CD4-positive, alpha-beta T cell (primary cell): ENCODE measurements at regions not wholly inside any gene's neighbourhood (a gene's known extent, or its start where the extent isn't known, plus 50 kb on each side); places are given as distances from the start of the nearest gene placed in this dataset.

Source experiments
- ATAC-seq: fragments of 200-7000 bp; cut with Tn5 transposase; one replicate; pipeline ENCODE4 v1.10.0; 2022; ENCODE audit warnings: mild to moderate bottlenecking; ENCODE audit not compliant: poor library complexity
- CTCF ChIA-PET: fragments of 350-600 bp; sonication (Branson Sonifier 250); formaldehyde crosslinking; loops from one replicate; lab custom pipeline; 2021; ENCODE audit warnings: antibody characterized with exemption, inconsistent platforms; lab: Charles Lee
- POLR2A ChIA-PET: fragments of 350-600 bp; sonication (Branson Sonifier 250); formaldehyde crosslinking; loops from one replicate; lab custom pipeline; 2021; ENCODE audit warnings: antibody characterized with exemption, inconsistent platforms; lab: Charles Lee
- DNase-seq, 14 experiments: peaks; one replicate each; pipeline ENCODE4 v3.0.0-alpha.2; 2013 to 2020; ENCODE audit warnings: mixed read lengths in 2 of 14
- H3K27ac ChIP-seq, 2 donors: one replicate each; pipeline versions ENCODE4 v1.5.1 to v1.7.0; 2013; ENCODE audit warnings: low read length in 2 of 2, low read depth in 1 of 2, mild to moderate bottlenecking in 1 of 2
- H3K27me3 ChIP-seq, 2 experiments: 1 replicate in 1 of 2; 2 replicates in 1 of 2; pipeline versions ENCODE4 v1.6.1 to v1.7.0; 2013; ENCODE audit warnings: low read length in 2 of 2, control low read depth in 1 of 2, mild to moderate bottlenecking in 1 of 2, moderate library complexity in 1 of 2; ENCODE audit not compliant: insufficient read depth in 2 of 2, control insufficient read depth in 1 of 2
- H3K36me3 ChIP-seq: one replicate; pipeline ENCODE4 v1.6.1; 2013; ENCODE audit warnings: low read length, control low read depth; ENCODE audit not compliant: insufficient read depth
- H3K4me1 ChIP-seq: one replicate; pipeline ENCODE4 v1.6.1; 2013; ENCODE audit warnings: low read length, control low read depth; ENCODE audit not compliant: insufficient read depth
- H3K4me3 ChIP-seq: one replicate; pipeline ENCODE4 v1.5.1; 2013; ENCODE audit warnings: mild to moderate bottlenecking, low read length, moderate library complexity
- H3K9me3 ChIP-seq, 2 experiments: 1 replicate in 1 of 2; 2 replicates in 1 of 2; pipeline versions ENCODE4 v1.6.1 to v1.7.0; 2013; ENCODE audit warnings: low read length in 2 of 2, mild to moderate bottlenecking in 2 of 2, control low read depth in 1 of 2, moderate library complexity in 1 of 2; ENCODE audit not compliant: control insufficient read depth in 1 of 2, insufficient read depth in 1 of 2
- H3K27ac Mint-ChIP-seq: one replicate; pipeline ENCODE4 v1.8.0; 2020; ENCODE audit warnings: mixed read lengths
- H3K27me3 Mint-ChIP-seq: one replicate; pipeline ENCODE4 v1.8.0; 2021; ENCODE audit warnings: mixed read lengths
- H3K36me3 Mint-ChIP-seq: one replicate; pipeline ENCODE4 v1.8.0; 2021; ENCODE audit warnings: low read depth, mixed read lengths
- H3K4me1 Mint-ChIP-seq: one replicate; pipeline ENCODE4 v1.8.0; 2021; ENCODE audit warnings: low read depth, mixed read lengths
- H3K4me3 Mint-ChIP-seq: one replicate; pipeline ENCODE4 v1.8.0; 2020; ENCODE audit warnings: mild to moderate bottlenecking, mixed read lengths
- H3K9me3 Mint-ChIP-seq: one replicate; pipeline ENCODE4 v1.8.0; 2020; ENCODE audit warnings: mixed read lengths
- intact Hi-C, 2 experiments: fragments of 100-400 bp; cut with DNase I in 1 of 2; cut with micrococcal nuclease in 1 of 2; formaldehyde crosslinking; loops; one replicate each; pipeline versions ENCODE4 v1.15.1 to v1.9.0; 2023 to 2025; cut with DNase I, micrococcal nuclease
- TF ChIP-seq, protein P1 (sequence below): fragments of 200-600 bp; IDR thresholded peaks from one replicate; pipeline ENCODE4 v1.8.0; 2022; ENCODE audit warnings: antibody characterized with exemption, mild to moderate bottlenecking

DNA sequence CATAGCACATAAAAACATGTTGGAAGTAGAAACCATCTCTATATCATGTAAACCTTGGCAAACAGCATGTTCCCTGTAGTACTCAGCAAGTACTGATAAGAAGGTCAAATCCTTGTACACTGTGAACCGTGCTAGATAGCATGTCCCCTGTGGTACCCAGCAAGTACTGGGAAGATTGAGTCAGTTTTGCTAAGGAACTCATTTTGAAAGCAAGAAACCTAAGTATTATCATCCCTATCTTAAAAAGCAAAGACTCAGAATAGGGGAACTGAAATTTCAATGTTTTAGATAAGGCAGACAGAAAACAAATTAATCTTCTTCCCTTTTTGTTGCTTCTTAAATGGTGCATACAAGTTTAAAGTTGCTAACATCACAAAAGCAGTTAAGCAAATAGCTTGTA, 180.2 kb downstream of the RBM46 start:
- no peak overlapping the region for H3K4me3 Mint-ChIP-seq
- no peak overlapping the region for H3K27ac Mint-ChIP-seq
- POLR2A ChIA-PET = no interaction called here
- no peaks in the 10 kb centered on the region for H3K9me3 ChIP-seq
- TF ChIP-seq, protein P1, sequence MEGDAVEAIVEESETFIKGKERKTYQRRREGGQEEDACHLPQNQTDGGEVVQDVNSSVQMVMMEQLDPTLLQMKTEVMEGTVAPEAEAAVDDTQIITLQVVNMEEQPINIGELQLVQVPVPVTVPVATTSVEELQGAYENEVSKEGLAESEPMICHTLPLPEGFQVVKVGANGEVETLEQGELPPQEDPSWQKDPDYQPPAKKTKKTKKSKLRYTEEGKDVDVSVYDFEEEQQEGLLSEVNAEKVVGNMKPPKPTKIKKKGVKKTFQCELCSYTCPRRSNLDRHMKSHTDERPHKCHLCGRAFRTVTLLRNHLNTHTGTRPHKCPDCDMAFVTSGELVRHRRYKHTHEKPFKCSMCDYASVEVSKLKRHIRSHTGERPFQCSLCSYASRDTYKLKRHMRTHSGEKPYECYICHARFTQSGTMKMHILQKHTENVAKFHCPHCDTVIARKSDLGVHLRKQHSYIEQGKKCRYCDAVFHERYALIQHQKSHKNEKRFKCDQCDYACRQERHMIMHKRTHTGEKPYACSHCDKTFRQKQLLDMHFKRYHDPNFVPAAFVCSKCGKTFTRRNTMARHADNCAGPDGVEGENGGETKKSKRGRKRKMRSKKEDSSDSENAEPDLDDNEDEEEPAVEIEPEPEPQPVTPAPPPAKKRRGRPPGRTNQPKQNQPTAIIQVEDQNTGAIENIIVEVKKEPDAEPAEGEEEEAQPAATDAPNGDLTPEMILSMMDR = no peak
- no peaks in the 10 kb centered on the region for H3K4me1 Mint-ChIP-seq
- CTCF ChIA-PET = no interaction called here
- intact Hi-C loops = no loop called here
- no peaks in the 10 kb centered on the region for H3K36me3 ChIP-seq
- no peaks in the 10 kb centered on the region for H3K4me1 ChIP-seq
- no peak overlapping the region for H3K27ac ChIP-seq
- no peaks in the 10 kb centered on the region for H3K36me3 Mint-ChIP-seq
- no peaks in the 10 kb centered on the region for H3K27me3 ChIP-seq
- no peak overlapping the region for H3K4me3 ChIP-seq
- DNase-seq = no peak
- no peaks in the 10 kb centered on the region for H3K27me3 Mint-ChIP-seq
- H3K9me3 Mint-ChIP-seq = no peaks in the 10 kb centered on the region
- no peak for ATAC-seq

DNA sequence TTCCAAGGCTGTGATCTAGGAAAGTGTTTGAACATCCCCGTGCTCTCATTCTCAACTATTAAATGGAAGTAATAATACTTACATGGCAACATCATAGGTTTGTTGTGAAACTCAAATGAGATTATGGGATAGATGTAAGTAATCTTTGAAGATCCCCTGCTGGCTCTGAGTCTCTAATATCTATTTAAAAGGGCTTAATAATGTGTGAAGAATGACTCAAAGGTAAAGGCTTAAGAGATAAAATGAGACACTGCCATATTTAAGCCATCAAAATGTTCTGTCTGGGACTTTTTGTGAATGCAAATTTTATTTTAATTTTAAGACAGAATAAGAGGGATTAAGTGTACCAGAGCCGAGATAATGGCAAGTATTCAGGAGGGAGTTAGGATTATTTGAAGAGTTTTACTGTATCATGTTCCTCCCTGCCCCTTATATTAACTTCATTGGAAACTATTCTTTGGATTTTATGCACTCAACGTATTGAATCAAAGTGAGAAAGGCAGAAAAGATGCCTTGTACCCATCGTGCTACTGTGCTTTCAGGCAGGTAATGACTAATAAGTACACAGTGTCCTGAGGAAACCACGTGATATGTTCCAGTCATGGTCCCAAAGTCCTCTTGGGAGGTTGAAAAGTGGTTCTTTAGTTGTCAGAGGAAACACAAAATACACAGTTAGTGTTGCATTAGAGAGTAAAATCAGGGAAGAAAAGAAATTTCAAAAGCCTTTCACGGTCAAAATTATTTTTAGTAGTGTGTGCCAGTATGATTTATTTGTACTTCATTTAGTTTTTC, 192.4 kb downstream of the RBM46 start:
- Mint-ChIP-seq H3K27me3 (peaks cover 11% of the 10 kb centered on the region), H3K9me3 (no peaks in the 10 kb centered on the region), H3K27ac (no peak overlapping the region), H3K36me3 (no peaks in the 10 kb centered on the region), H3K4me1 (no peaks in the 10 kb centered on the region), H3K4me3 (no peak overlapping the region)
- Histone ChIP-seq H3K36me3 (no peaks in the 10 kb centered on the region), H3K4me1 (no peaks in the 10 kb centered on the region), H3K4me3 (no peak overlapping the region), H3K27ac (no peak overlapping the region), H3K27me3 (no peaks in the 10 kb centered on the region), H3K9me3 (no peaks in the 10 kb centered on the region)
- no peak for ATAC-seq
- intact Hi-C loops = no loop called here
- POLR2A ChIA-PET = no interaction called here
- TF ChIP-seq, protein P1 = no peak
- no peak for DNase-seq
- CTCF ChIA-PET = no interaction called here

DNA sequence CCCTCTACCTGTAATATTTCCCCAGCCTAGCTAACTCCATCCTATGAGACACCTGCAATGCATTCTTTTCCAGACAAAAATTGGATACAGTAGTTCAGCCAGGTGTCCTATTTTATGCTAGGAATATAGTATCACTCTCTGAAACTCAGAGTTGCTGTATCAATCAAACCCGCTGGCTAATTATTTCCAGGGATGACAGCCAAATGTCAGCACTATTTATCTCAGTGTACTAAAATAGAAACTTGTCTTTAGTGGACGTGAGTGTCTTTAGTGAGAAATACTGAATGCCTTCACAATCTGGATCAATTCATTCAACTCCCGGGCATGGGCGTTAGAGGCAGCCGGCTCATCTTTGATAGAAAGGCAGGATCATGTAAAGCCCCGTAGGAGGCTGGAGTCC, 196.2 kb downstream of the RBM46 start:
- H3K4me3 Mint-ChIP-seq = no peak overlapping the region
- intact Hi-C loops = no loop called here
- TF ChIP-seq, protein P1 = no peak
- POLR2A ChIA-PET = no interaction called here
- no peaks in the 10 kb centered on the region for H3K36me3 Mint-ChIP-seq
- Histone ChIP-seq H3K9me3 (no peaks in the 10 kb centered on the region), H3K36me3 (no peaks in the 10 kb centered on the region), H3K27ac (no peak overlapping the region), H3K27me3 (no peaks in the 10 kb centered on the region), H3K4me3 (no peak overlapping the region), H3K4me1 (no peaks in the 10 kb centered on the region)
- H3K4me1 Mint-ChIP-seq = no peaks in the 10 kb centered on the region
- DNase-seq (no peak), ATAC-seq (no peak)
- H3K9me3 Mint-ChIP-seq = no peaks in the 10 kb centered on the region
- no peak overlapping the region for H3K27ac Mint-ChIP-seq
- CTCF ChIA-PET = no interaction called here
- H3K27me3 Mint-ChIP-seq = peaks cover 3% of the 10 kb centered on the region
